H1 (cell line): ENCODE measurements at regions not wholly inside any gene's neighbourhood (a gene's known extent, or its start where the extent isn't known, plus 50 kb on each side); places are given as distances from the start of the nearest gene placed in this dataset.

Experiments
- CTCF ChIA-PET: fragments of 300-600 bp; sonication (Branson Sonifier 250); formaldehyde crosslinking; loops from one replicate; lab custom pipeline; 2021; ENCODE audit not compliant: partially characterized antibody; lab: Charles Lee
- POLR2A ChIA-PET: fragments of 300-600 bp; sonication (Branson Sonifier 250); formaldehyde crosslinking; loops from one replicate; lab custom pipeline; 2021; ENCODE audit warnings: inconsistent platforms; ENCODE audit not compliant: partially characterized antibody; lab: Charles Lee
- DNase-seq, 2 experiments: peaks; one replicate each; pipeline versions ENCODE4 v3.0.0 to v3.0.0-alpha.2; 2010 to 2022; ENCODE audit warnings: low spot score in 2 of 2, low read depth in 1 of 2, mixed read lengths in 1 of 2
- FAIRE-seq: peaks from 2 replicates; lab custom pipeline; 2011; peaks lifted over from hg19 to GRCh38; lab: Jason Lieb, UNC
- H2AFZ ChIP-seq: 2 replicates; pipeline ENCODE4 v1.8.1; 2012; ENCODE audit warnings: low read length, inconsistent platforms
- H2AK5ac ChIP-seq: 2 replicates; pipeline ENCODE4 v1.6.1; 2013; ENCODE audit warnings: low read depth, low read length
- H2BK120ac ChIP-seq: replicated peaks from 2 replicates; pipeline ENCODE3; 2013; ENCODE audit warnings: low read depth, low read length, inconsistent platforms
- H2BK12ac ChIP-seq: 2 replicates; pipeline ENCODE4 v1.6.1; 2013; ENCODE audit warnings: low read depth, low read length
- H2BK15ac ChIP-seq: 2 replicates; pipeline ENCODE4 v1.6.1; 2013; ENCODE audit warnings: low read length
- H2BK20ac ChIP-seq: 2 replicates; pipeline ENCODE4 v1.6.1; 2013; ENCODE audit warnings: low read length
- H2BK5ac ChIP-seq: 2 replicates; pipeline ENCODE4 v1.6.1; 2013; ENCODE audit warnings: low read depth, low read length
- H3K14ac ChIP-seq: 2 replicates; pipeline ENCODE4 v1.6.1; 2013; ENCODE audit warnings: inconsistent platforms; ENCODE audit not compliant: insufficient read length
- H3K18ac ChIP-seq: 2 replicates; pipeline ENCODE4 v1.6.1; 2013; ENCODE audit warnings: low read length; ENCODE audit errors: extremely low read depth
- H3K23ac ChIP-seq: 2 replicates; pipeline ENCODE4 v1.6.1; 2013; ENCODE audit warnings: inconsistent platforms; ENCODE audit not compliant: insufficient read length
- H3K23me2 ChIP-seq: 2 replicates; pipeline ENCODE4 v1.6.1; 2013; ENCODE audit warnings: low read depth, low read length
- H3K27ac ChIP-seq: 2 replicates; pipeline ENCODE4 v1.6.1; 2011; ENCODE audit warnings: low read depth, low read length, inconsistent platforms
- H3K27me3 ChIP-seq, 4 experiments: replicated peaks in 1 of 4; 1 replicate in 1 of 4; 2 replicates in 3 of 4; pipeline versions ENCODE4 v1.6.1 to v1.8.1; 2011 to 2013; ENCODE audit warnings: low read length in 3 of 4, mild to moderate bottlenecking in 3 of 4, inconsistent platforms in 2 of 4, mixed read lengths in 2 of 4, moderate library complexity in 1 of 4; ENCODE audit not compliant: control insufficient read depth in 3 of 4, insufficient read depth in 3 of 4; ENCODE audit errors: extremely low read depth in 1 of 4
- H3K36me3 ChIP-seq, 4 experiments: 2 replicates each; pipeline versions ENCODE4 v1.6.1 to v1.8.1; 2011 to 2013; ENCODE audit warnings: mild to moderate bottlenecking in 4 of 4, low read length in 3 of 4, moderate library complexity in 2 of 4, control low read depth in 1 of 4, inconsistent platforms in 1 of 4; ENCODE audit not compliant: insufficient read depth in 4 of 4, control insufficient read depth in 2 of 4
- H3K4ac ChIP-seq: replicated peaks from 2 replicates; pipeline ENCODE3; 2013; ENCODE audit warnings: low read length, low read depth, mixed read lengths, inconsistent platforms; ENCODE audit not compliant: insufficient read length
- H3K4me1 ChIP-seq, 4 experiments: replicated peaks in 1 of 4; 1 replicate in 1 of 4; 2 replicates in 3 of 4; pipeline versions ENCODE4 v1.6.1 to v1.8.1; 2011 to 2013; ENCODE audit warnings: low read length in 3 of 4, inconsistent platforms in 2 of 4, mixed read lengths in 1 of 4; ENCODE audit not compliant: insufficient read depth in 4 of 4, control insufficient read depth in 3 of 4
- H3K4me2 ChIP-seq, 2 experiments: 2 replicates each; pipeline versions ENCODE4 v1.6.1 to v1.8.1; 2011 to 2013; ENCODE audit warnings: low read depth in 2 of 2, low read length in 2 of 2, control low read depth in 1 of 2, inconsistent platforms in 1 of 2, mild to moderate bottlenecking in 1 of 2; ENCODE audit not compliant: insufficient read depth in 1 of 2
- H3K4me3 ChIP-seq, 4 experiments: fragments of 200-600, 300-600 bp in 1 of 4; sonication (generic), shearing (Covaris generic), sonication (Bioruptor Twin) in 1 of 4; 2 replicates each; pipeline versions ENCODE4 v1.5.1 to v1.8.1; 2011 to 2016; ENCODE audit warnings: low read length in 4 of 4, low read depth in 3 of 4, control low read depth in 2 of 4, inconsistent platforms in 2 of 4, mild to moderate bottlenecking in 2 of 4, mixed read lengths in 1 of 4, moderate library complexity in 1 of 4; ENCODE audit not compliant: insufficient read depth in 2 of 4; ENCODE audit errors: extremely low read depth in 1 of 4
- H3K56ac ChIP-seq: replicated peaks from 2 replicates; pipeline ENCODE3; 2013; ENCODE audit warnings: low read depth, mild to moderate bottlenecking, mixed read lengths, low read length, inconsistent platforms; ENCODE audit not compliant: insufficient read length
- H3K79me1 ChIP-seq: 2 replicates; pipeline ENCODE4 v1.6.1; 2013; ENCODE audit warnings: low read depth, low read length, control low read depth
- H3K79me2 ChIP-seq, 2 experiments: 2 replicates each; pipeline versions ENCODE4 v1.6.1 to v1.8.1; 2012 to 2013; ENCODE audit warnings: low read length in 2 of 2, mild to moderate bottlenecking in 2 of 2, inconsistent platforms in 1 of 2; ENCODE audit not compliant: insufficient read depth in 2 of 2, control insufficient read depth in 1 of 2
- H3K9ac ChIP-seq, 4 experiments: replicated peaks in 1 of 4; 1 replicate in 1 of 4; 2 replicates in 3 of 4; pipeline versions ENCODE4 v1.6.1 to v1.8.1; 2011 to 2013; ENCODE audit warnings: low read depth in 3 of 4, low read length in 3 of 4, control low read depth in 2 of 4, mild to moderate bottlenecking in 2 of 4, moderate library complexity in 2 of 4, inconsistent platforms in 1 of 4; ENCODE audit errors: extremely low read depth in 1 of 4
- H3K9me3 ChIP-seq, 2 experiments: 2 replicates each; pipeline versions ENCODE4 v1.6.1 to v1.8.1; 2012 to 2013; ENCODE audit warnings: mild to moderate bottlenecking in 2 of 2, moderate library complexity in 2 of 2, control low read depth in 1 of 2, inconsistent platforms in 1 of 2, low read depth in 1 of 2, low read length in 1 of 2, mixed read lengths in 1 of 2; ENCODE audit not compliant: insufficient read depth in 2 of 2
- H4K20me1 ChIP-seq, 2 experiments: replicated peaks in 1 of 2; 2 replicates each; pipeline versions ENCODE3 to v1.8.1; 2011 to 2013; ENCODE audit warnings: inconsistent platforms in 2 of 2, low read length in 2 of 2, mild to moderate bottlenecking in 1 of 2; ENCODE audit not compliant: insufficient read depth in 2 of 2, control insufficient read depth in 1 of 2
- H4K5ac ChIP-seq: 2 replicates; pipeline ENCODE4 v1.6.1; 2013; ENCODE audit warnings: low read length, low read depth, mixed read lengths, inconsistent platforms; ENCODE audit not compliant: insufficient read length
- H4K8ac ChIP-seq: 2 replicates; pipeline ENCODE4 v1.8.0; 2013; ENCODE audit warnings: mild to moderate bottlenecking, moderate library complexity, low read length, inconsistent platforms; ENCODE audit not compliant: insufficient read depth; ENCODE audit errors: extremely low read depth
- H4K91ac ChIP-seq: replicated peaks from 2 replicates; pipeline ENCODE3; 2013; ENCODE audit warnings: low read length, mixed read lengths, inconsistent platforms; ENCODE audit not compliant: insufficient read length
- BRCA1 ChIP-seq: IDR thresholded peaks from 2 replicates; pipeline ENCODE4 v1.6.1; 2012; ENCODE audit warnings: low read depth, low read length, improper control_type of control experiment
- CREB1 ChIP-seq: IDR thresholded peaks from 2 replicates; pipeline ENCODE4 v1.6.1; 2012; ENCODE audit warnings: inconsistent platforms
- JUND ChIP-seq: IDR thresholded peaks from 2 replicates; pipeline ENCODE4 v1.6.1; 2011; ENCODE audit warnings: mild to moderate bottlenecking, improper control_type of control experiment, low read length
- SP4 ChIP-seq: IDR thresholded peaks from 2 replicates; pipeline ENCODE4 v1.6.1; 2012; ENCODE audit warnings: low read length, inconsistent platforms

DNA sequence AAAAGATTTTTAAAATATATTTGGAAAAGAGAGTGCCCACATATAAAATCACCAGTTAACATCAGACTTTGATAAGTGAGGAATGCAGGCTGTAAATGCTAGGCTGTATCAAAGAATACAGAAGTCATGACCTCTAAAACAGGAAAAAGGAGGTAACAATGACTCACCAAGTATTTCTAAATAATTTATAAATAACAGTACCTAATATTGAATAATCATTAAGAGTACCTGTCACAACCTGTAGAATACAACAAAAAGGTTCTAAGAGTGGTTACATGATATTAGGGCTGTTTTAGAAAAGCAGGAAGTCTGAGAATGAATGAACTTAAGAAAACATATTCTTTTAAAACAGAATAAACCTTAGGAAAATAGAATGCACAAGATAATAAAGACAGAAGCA lies 173.1 kb upstream of the CST7 start:
- no peak for TF ChIP-seq JUND
- TF ChIP-seq SP4: no peak
- no peak for TF ChIP-seq BRCA1
- no peak for TF ChIP-seq CREB1
- Histone ChIP-seq H3K36me3 (no peaks in the 10 kb centered on the region), H3K9me3 (no peaks in the 10 kb centered on the region), H3K4ac (no peak overlapping the region), H4K5ac (no peak overlapping the region), H3K79me1 (no peaks in the 10 kb centered on the region), H3K4me2 (no peak overlapping the region), H3K14ac (no peak overlapping the region), H3K18ac (no peak overlapping the region), H2BK5ac (no peak overlapping the region), H2BK120ac (no peak overlapping the region), H2BK15ac (no peak overlapping the region), H2BK12ac (no peak overlapping the region), H3K4me1 (no peaks in the 10 kb centered on the region), H2AFZ (no peak overlapping the region), H3K23me2 (no peaks in the 10 kb centered on the region; the same call in 1 of the 2 replicates), H2AK5ac (no peak overlapping the region), H4K91ac (no peak overlapping the region), H3K56ac (no peak overlapping the region), H3K4me3 (no peak overlapping the region), H3K79me2 (no peaks in the 10 kb centered on the region), H3K27me3 (no peaks in the 10 kb centered on the region), H4K20me1 (no peaks in the 10 kb centered on the region), H3K27ac (no peak overlapping the region), H3K9ac (no peak overlapping the region), H2BK20ac (no peak overlapping the region), H3K23ac (no peak overlapping the region), H4K8ac (no peak overlapping the region)
- ChIA-PET CTCF (no interaction called here), POLR2A (no interaction called here)
- DNase-seq: no peak
- FAIRE-seq: no peak
